Effector memory CD4-positive, alpha-beta T cell (primary cell): ENCODE measurements at regions not wholly inside any gene's neighbourhood (a gene's known extent, or its start where the extent isn't known, plus 50 kb on each side); places are given as distances from the start of the nearest gene placed in this dataset.

Experiments
- DNase-seq, 3 donors: peaks; one replicate each; pipeline ENCODE4 v3.0.0-alpha.2; 2020
- H3K27ac ChIP-seq: 2 replicates; pipeline ENCODE4 v1.7.0; 2013; ENCODE audit warnings: mild to moderate bottlenecking, low read length, moderate library complexity; ENCODE audit not compliant: insufficient read depth, poor library complexity, severe bottlenecking
- H3K27me3 ChIP-seq: replicated peaks from 2 replicates; pipeline ENCODE4 v1.7.0; 2013; ENCODE audit warnings: mild to moderate bottlenecking, low read length; ENCODE audit not compliant: insufficient read depth, control insufficient read depth, poor library complexity, severe bottlenecking
- H3K36me3 ChIP-seq: 2 replicates; pipeline ENCODE4 v1.7.0; 2013; ENCODE audit warnings: mild to moderate bottlenecking, low read length, moderate library complexity; ENCODE audit not compliant: control insufficient read depth, insufficient read depth
- H3K4me1 ChIP-seq: 2 replicates; pipeline ENCODE4 v1.7.0; 2013; ENCODE audit warnings: low read length, mild to moderate bottlenecking; ENCODE audit not compliant: control insufficient read depth, insufficient read depth, poor library complexity, severe bottlenecking
- H3K4me3 ChIP-seq: 2 replicates; pipeline ENCODE4 v1.7.0; 2013; ENCODE audit warnings: low read length, low read depth, mild to moderate bottlenecking; ENCODE audit not compliant: insufficient read depth, poor library complexity, severe bottlenecking
- H3K9me3 ChIP-seq: 2 replicates; pipeline ENCODE4 v1.7.0; 2013; ENCODE audit warnings: mild to moderate bottlenecking, low read length, moderate library complexity; ENCODE audit not compliant: control insufficient read depth

- DNase-seq = no peak
- Histone ChIP-seq H3K9me3 (no peaks in the 10 kb centered on the region), H3K27ac (no peak overlapping the region), H3K36me3 (no peaks in the 10 kb centered on the region), H3K4me1 (no peaks in the 10 kb centered on the region), H3K4me3 (no peak overlapping the region), H3K27me3 (peaks cover 4% of the 10 kb centered on the region)
Observed at GRCh38 chr10:78736926-78737630, 331.7 kb upstream of the ZMIZ1 start.

- H3K27ac ChIP-seq = no peak overlapping the region
- H3K36me3 ChIP-seq = no peaks in the 10 kb centered on the region
- H3K9me3 ChIP-seq = no peaks in the 10 kb centered on the region
- DNase-seq = no peak
- no peaks in the 10 kb centered on the region for H3K4me1 ChIP-seq
- no peak overlapping the region for H3K4me3 ChIP-seq
- H3K27me3 ChIP-seq = peaks cover 4% of the 10 kb centered on the region
Observed at GRCh38 chr10:78737883-78738856, 330.6 kb upstream of the ZMIZ1 start.

- H3K27me3 ChIP-seq = no peaks in the 10 kb centered on the region
- no peak for DNase-seq
- no peaks in the 10 kb centered on the region for H3K36me3 ChIP-seq
- no peaks in the 10 kb centered on the region for H3K9me3 ChIP-seq
- no peak overlapping the region for H3K4me3 ChIP-seq
- no peak overlapping the region for H3K27ac ChIP-seq
- H3K4me1 ChIP-seq = no peaks in the 10 kb centered on the region
Observed at GRCh38 chr10:78738861-78739260, 329.9 kb upstream of the ZMIZ1 start.

GRCh38 chr10:78739444-78740053, 329.2 kb upstream of the ZMIZ1 start:
- H3K9me3 ChIP-seq = no peaks in the 10 kb centered on the region
- H3K4me3 ChIP-seq = no peak overlapping the region
- no peak for DNase-seq
- no peaks in the 10 kb centered on the region for H3K36me3 ChIP-seq
- no peaks in the 10 kb centered on the region for H3K27me3 ChIP-seq
- H3K4me1 ChIP-seq = no peaks in the 10 kb centered on the region
- H3K27ac ChIP-seq = no peak overlapping the region

- Histone ChIP-seq H3K27me3 (no peaks in the 10 kb centered on the region), H3K4me1 (no peaks in the 10 kb centered on the region), H3K9me3 (no peaks in the 10 kb centered on the region), H3K27ac (no peak overlapping the region), H3K4me3 (no peak overlapping the region), H3K36me3 (no peaks in the 10 kb centered on the region)
- no peak for DNase-seq
Observed at GRCh38 chr10:78740976-78741915, 327.5 kb upstream of the ZMIZ1 start.

GRCh38 chr10:78742406-78742729, 326.4 kb upstream of the ZMIZ1 start:
- H3K9me3 ChIP-seq = no peaks in the 10 kb centered on the region
- H3K4me1 ChIP-seq = no peaks in the 10 kb centered on the region
- DNase-seq = no peak
- no peaks in the 10 kb centered on the region for H3K36me3 ChIP-seq
- H3K4me3 ChIP-seq = no peak overlapping the region
- no peak overlapping the region for H3K27ac ChIP-seq
- no peaks in the 10 kb centered on the region for H3K27me3 ChIP-seq

- DNase-seq = no peak
- H3K4me3 ChIP-seq = no peak overlapping the region
Observed at GRCh38 chr10:78742730-78743615, 325.8 kb upstream of the ZMIZ1 start.

GRCh38 chr10:78744056-78744455, 324.7 kb upstream of the ZMIZ1 start:
- Histone ChIP-seq H3K9me3 (no peaks in the 10 kb centered on the region), H3K27ac (no peak overlapping the region), H3K4me1 (no peaks in the 10 kb centered on the region)

More at GRCh38 chr10:78742730-78743615, 325.8 kb upstream of the ZMIZ1 start:
- H3K27me3 ChIP-seq = no peaks in the 10 kb centered on the region
- H3K4me1 ChIP-seq = no peaks in the 10 kb centered on the region
- H3K9me3 ChIP-seq = no peaks in the 10 kb centered on the region
- no peaks in the 10 kb centered on the region for H3K36me3 ChIP-seq
- H3K27ac ChIP-seq = no peak overlapping the region

More at GRCh38 chr10:78744056-78744455, 324.7 kb upstream of the ZMIZ1 start:
- DNase-seq = no peak
- H3K27me3 ChIP-seq = no peaks in the 10 kb centered on the region
- H3K4me3 ChIP-seq = no peak overlapping the region
- no peaks in the 10 kb centered on the region for H3K36me3 ChIP-seq
